CD4-positive, CD25-positive, alpha-beta regulatory T cell (primary cell): ENCODE measurements at regions not wholly inside any gene's neighbourhood (a gene's known extent, or its start where the extent isn't known, plus 50 kb on each side); places are given as distances from the start of the nearest gene placed in this dataset.

Source experiments
- ATAC-seq, 2 donors: fragments of 150-1000 bp; cut with Tn5 transposase; one replicate each; pipeline ENCODE4 v1.10.0; 2021; ENCODE audit warnings: low read depth in 2 of 2, moderate number of reproducible peaks in 2 of 2, moderate library complexity in 1 of 2
- DNase-seq, 3 donors: peaks; one replicate each; pipeline versions ENCODE4 v3.0.0 to v3.0.0-alpha.2; 2012 to 2022; ENCODE audit warnings: mixed read lengths in 1 of 3
- H3K27ac ChIP-seq: one replicate; pipeline ENCODE4 v1.7.0; 2013; ENCODE audit warnings: mild to moderate bottlenecking, low read length; ENCODE audit not compliant: insufficient read depth, poor library complexity, severe bottlenecking
- H3K27me3 ChIP-seq: one replicate; pipeline ENCODE4 v1.7.0; 2013; ENCODE audit warnings: low read length; ENCODE audit not compliant: control insufficient read depth, insufficient read depth
- H3K36me3 ChIP-seq: one replicate; pipeline ENCODE4 v1.7.0; 2013; ENCODE audit warnings: mild to moderate bottlenecking, low read length, moderate library complexity; ENCODE audit not compliant: control insufficient read depth, insufficient read depth
- H3K4me1 ChIP-seq: 2 replicates; pipeline ENCODE4 v1.7.0; 2013; ENCODE audit warnings: mild to moderate bottlenecking, low read length; ENCODE audit not compliant: insufficient read depth, control insufficient read depth, poor library complexity, severe bottlenecking
- H3K4me3 ChIP-seq: one replicate; pipeline ENCODE4 v1.7.0; 2013; ENCODE audit warnings: low read depth, mild to moderate bottlenecking, low read length, moderate library complexity
- H3K9me3 ChIP-seq, 2 experiments: 1 replicate in 1 of 2; 2 replicates in 1 of 2; pipeline ENCODE4 v1.7.0; 2013; ENCODE audit warnings: low read length in 2 of 2, mild to moderate bottlenecking in 1 of 2, moderate library complexity in 1 of 2; ENCODE audit not compliant: control insufficient read depth in 2 of 2
- H3K27ac Mint-ChIP-seq, 3 donors: one replicate each; pipeline ENCODE4 v1.8.0; 2020 to 2022; ENCODE audit warnings: mild to moderate bottlenecking in 3 of 3, mixed read lengths in 3 of 3, moderate library complexity in 2 of 3
- H3K27me3 Mint-ChIP-seq: one replicate; pipeline ENCODE4 v1.8.0; 2022; ENCODE audit warnings: mild to moderate bottlenecking, mixed read lengths
- H3K36me3 Mint-ChIP-seq: one replicate; pipeline ENCODE4 v1.8.0; 2020; ENCODE audit warnings: mixed read lengths
- H3K4me1 Mint-ChIP-seq, 4 donors: one replicate each; pipeline ENCODE4 v1.8.0; 2020 to 2022; ENCODE audit warnings: mixed read lengths in 4 of 4, mild to moderate bottlenecking in 1 of 4
- H3K4me3 Mint-ChIP-seq, 4 donors: one replicate each; pipeline ENCODE4 v1.8.0; 2020 to 2022; ENCODE audit warnings: mild to moderate bottlenecking in 4 of 4, mixed read lengths in 4 of 4, moderate library complexity in 3 of 4
- H3K9me3 Mint-ChIP-seq, 7 donors: one replicate each; pipeline ENCODE4 v1.8.0; 2020 to 2022; ENCODE audit warnings: mixed read lengths in 7 of 7, mild to moderate bottlenecking in 3 of 7, moderate library complexity in 2 of 7

- no peak overlapping the region for H3K27ac Mint-ChIP-seq
- no peaks in the 10 kb centered on the region for H3K36me3 Mint-ChIP-seq
- no peaks in the 10 kb centered on the region for H3K36me3 ChIP-seq
- H3K4me1 ChIP-seq, result no peaks in the 10 kb centered on the region
- no peak overlapping the region for H3K4me3 Mint-ChIP-seq
- no peak overlapping the region for H3K4me3 ChIP-seq
- H3K9me3 Mint-ChIP-seq, result peaks cover 0 to 5% (median 3%) of the 10 kb centered on the region in 7 donors
- H3K27me3 ChIP-seq, result no peaks in the 10 kb centered on the region
- peaks cover 4% of the 10 kb centered on the region for H3K27me3 Mint-ChIP-seq
- ATAC-seq (no peak), DNase-seq (no peak)
- H3K4me1 Mint-ChIP-seq, result no peaks in the 10 kb centered on the region
- H3K9me3 ChIP-seq, result peaks cover 0 to 6% of the 10 kb centered on the region in 2 experiments
- no peak overlapping the region for H3K27ac ChIP-seq
Observed at GRCh38 chr11:116114198-116114651, 610.0 kb upstream of the CADM1 start.

- Mint-ChIP-seq H3K36me3 (no peaks in the 10 kb centered on the region), H3K4me1 (no peaks in the 10 kb centered on the region), H3K27me3 (peaks cover 4% of the 10 kb centered on the region), H3K9me3 (peaks cover 0 to 5% (median 2%) of the 10 kb centered on the region in 7 donors), H3K4me3 (no peak overlapping the region), H3K27ac (no peak overlapping the region)
- H3K4me1 ChIP-seq, result no peaks in the 10 kb centered on the region
- peaks cover 0 to 6% of the 10 kb centered on the region in 2 experiments for H3K9me3 ChIP-seq
- DNase-seq (no peak), ATAC-seq (no peak)
- H3K27ac ChIP-seq, result no peak overlapping the region
- no peaks in the 10 kb centered on the region for H3K36me3 ChIP-seq
- H3K27me3 ChIP-seq, result peaks cover 3% of the 10 kb centered on the region
- H3K4me3 ChIP-seq, result no peak overlapping the region
Observed at GRCh38 chr11:116112087-116112935, 608.1 kb upstream of the CADM1 start.

- Histone ChIP-seq H3K27ac (no peak overlapping the region), H3K27me3 (peaks cover 3% of the 10 kb centered on the region), H3K36me3 (no peaks in the 10 kb centered on the region), H3K4me1 (no peaks in the 10 kb centered on the region), H3K9me3 (peaks cover 0 to 6% of the 10 kb centered on the region in 2 experiments), H3K4me3 (no peak overlapping the region)
- H3K9me3 Mint-ChIP-seq, result peaks cover 0 to 5% (median 2%) of the 10 kb centered on the region in 7 donors
- H3K36me3 Mint-ChIP-seq, result no peaks in the 10 kb centered on the region
- H3K4me1 Mint-ChIP-seq, result no peaks in the 10 kb centered on the region
- DNase-seq (no peak), ATAC-seq (no peak)
- H3K27ac Mint-ChIP-seq, result no peak overlapping the region
- no peak overlapping the region for H3K4me3 Mint-ChIP-seq
- peaks cover 4% of the 10 kb centered on the region for H3K27me3 Mint-ChIP-seq
Observed at GRCh38 chr11:116111546-116111945, 607.3 kb upstream of the CADM1 start.

GRCh38 chr11:116110802-116111201, 606.6 kb upstream of the CADM1 start:
- Mint-ChIP-seq H3K9me3 (peaks cover 0 to 5% (median 2%) of the 10 kb centered on the region in 7 donors), H3K4me3 (no peak overlapping the region), H3K27ac (no peak overlapping the region), H3K4me1 (no peaks in the 10 kb centered on the region), H3K27me3 (peaks cover 4% of the 10 kb centered on the region), H3K36me3 (no peaks in the 10 kb centered on the region)
- Histone ChIP-seq H3K4me3 (no peak overlapping the region), H3K27me3 (peaks cover 3% of the 10 kb centered on the region), H3K27ac (no peak overlapping the region), H3K36me3 (no peaks in the 10 kb centered on the region), H3K9me3 (peaks cover 0 to 6% of the 10 kb centered on the region in 2 experiments), H3K4me1 (no peaks in the 10 kb centered on the region)
- ATAC-seq (no peak), DNase-seq (no peak)

- Histone ChIP-seq H3K4me1 (no peaks in the 10 kb centered on the region), H3K36me3 (no peaks in the 10 kb centered on the region), H3K27me3 (peaks cover 3% of the 10 kb centered on the region), H3K27ac (no peak overlapping the region), H3K9me3 (peaks cover 0 to 6% of the 10 kb centered on the region in 2 experiments), H3K4me3 (no peak overlapping the region)
- H3K27me3 Mint-ChIP-seq, result peaks cover 4% of the 10 kb centered on the region
- peaks cover 0 to 5% (median 2%) of the 10 kb centered on the region in 7 donors for H3K9me3 Mint-ChIP-seq
- no peak for ATAC-seq
- DNase-seq, result no peak
- H3K4me3 Mint-ChIP-seq, result no peak overlapping the region
- no peaks in the 10 kb centered on the region for H3K4me1 Mint-ChIP-seq
- no peaks in the 10 kb centered on the region for H3K36me3 Mint-ChIP-seq
- no peak overlapping the region for H3K27ac Mint-ChIP-seq
Observed at GRCh38 chr11:116110356-116110755, 606.1 kb upstream of the CADM1 start.

- no peak overlapping the region for H3K27ac Mint-ChIP-seq
Observed at GRCh38 chr11:116109228-116109627, 605.0 kb upstream of the CADM1 start.

GRCh38 chr11:116108161-116108560, 603.9 kb upstream of the CADM1 start:
- ATAC-seq (no peak), DNase-seq (no peak)
- Histone ChIP-seq H3K4me1 (no peaks in the 10 kb centered on the region), H3K27me3 (peaks cover 3% of the 10 kb centered on the region), H3K36me3 (no peaks in the 10 kb centered on the region), H3K4me3 (no peak overlapping the region), H3K27ac (no peak overlapping the region), H3K9me3 (peaks cover 0 to under 1% of the 10 kb centered on the region in 2 experiments)
- Mint-ChIP-seq H3K4me1 (no peaks in the 10 kb centered on the region), H3K27me3 (no peaks in the 10 kb centered on the region), H3K27ac (no peak overlapping the region), H3K9me3 (peaks cover 0 to 3% (median 0%) of the 10 kb centered on the region in 7 donors), H3K36me3 (no peaks in the 10 kb centered on the region), H3K4me3 (no peak overlapping the region)

More at GRCh38 chr11:116109228-116109627, 605.0 kb upstream of the CADM1 start:
- Histone ChIP-seq H3K4me1 (no peaks in the 10 kb centered on the region), H3K36me3 (no peaks in the 10 kb centered on the region), H3K27ac (no peak overlapping the region), H3K9me3 (peaks cover 0 to 6% of the 10 kb centered on the region in 2 experiments), H3K4me3 (no peak overlapping the region), H3K27me3 (peaks cover 3% of the 10 kb centered on the region)
- no peak for ATAC-seq
- H3K27me3 Mint-ChIP-seq, result no peaks in the 10 kb centered on the region
- H3K9me3 Mint-ChIP-seq, result peaks cover 0 to 4% (median 0%) of the 10 kb centered on the region in 7 donors
- H3K36me3 Mint-ChIP-seq, result no peaks in the 10 kb centered on the region
- H3K4me1 Mint-ChIP-seq, result no peaks in the 10 kb centered on the region
- no peak for DNase-seq
- no peak overlapping the region for H3K4me3 Mint-ChIP-seq

- Histone ChIP-seq H3K9me3 (no peaks in the 10 kb centered on the region), H3K36me3 (no peaks in the 10 kb centered on the region), H3K27me3 (peaks cover 3% of the 10 kb centered on the region), H3K4me1 (no peaks in the 10 kb centered on the region), H3K4me3 (no peak overlapping the region), H3K27ac (no peak overlapping the region)
- Mint-ChIP-seq H3K27ac (no peak overlapping the region), H3K36me3 (no peaks in the 10 kb centered on the region), H3K9me3 (peaks cover 0 to 1% (median 0%) of the 10 kb centered on the region in 7 donors), H3K4me1 (no peaks in the 10 kb centered on the region), H3K4me3 (no peak overlapping the region), H3K27me3 (no peaks in the 10 kb centered on the region)
- ATAC-seq (no peak), DNase-seq (no peak)
Observed at GRCh38 chr11:116107229-116107628, 603.0 kb upstream of the CADM1 start.
